Gastroesophageal sphincter (tissue), 3 donors: ENCODE measurements at regions not wholly inside any gene's neighbourhood (a gene's known extent, or its start where the extent isn't known, plus 50 kb on each side); places are given as distances from the start of the nearest gene placed in this dataset.

Source experiments
- POLR2A ChIP-seq, 2 donors: fragments of 450-650 bp; IDR thresholded peaks; one replicate each; pipeline ENCODE4 v1.6.1; 2017; ENCODE audit warnings: antibody characterized with exemption in 2 of 2, mild to moderate bottlenecking in 2 of 2, moderate library complexity in 1 of 2
- TF ChIP-seq, protein P1 (sequence below), 4 experiments: fragments of 200-600 bp in 2 of 4; fragments of 450-650 bp in 2 of 4; sonication (generic) in 1 of 4; IDR thresholded peaks; one replicate each; pipeline ENCODE4 v1.5.1; 2017 to 2019; ENCODE audit warnings: antibody characterized with exemption in 4 of 4, mild to moderate bottlenecking in 2 of 4, moderate library complexity in 2 of 4

DNA sequence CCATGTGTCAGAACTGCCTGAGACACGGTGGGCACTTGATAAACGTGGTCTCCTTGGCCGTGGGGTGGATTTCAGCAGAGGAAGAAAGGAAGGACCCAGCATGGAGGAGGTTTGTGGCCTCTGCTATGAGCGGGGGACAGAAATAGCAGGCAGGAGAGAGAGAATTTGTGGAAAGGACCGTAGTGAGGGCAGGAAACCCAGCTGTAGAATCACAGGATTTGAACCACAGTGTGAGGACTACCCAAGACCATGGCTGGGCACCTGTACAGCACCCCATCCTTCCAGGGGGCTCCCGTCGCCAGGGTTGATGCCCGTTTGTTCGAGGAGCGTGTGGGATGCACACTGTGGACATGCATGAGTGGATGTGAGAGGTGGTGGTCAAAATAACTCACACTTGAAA, 183.4 kb downstream of the PTPN20 start:
- TF ChIP-seq, protein P1, sequence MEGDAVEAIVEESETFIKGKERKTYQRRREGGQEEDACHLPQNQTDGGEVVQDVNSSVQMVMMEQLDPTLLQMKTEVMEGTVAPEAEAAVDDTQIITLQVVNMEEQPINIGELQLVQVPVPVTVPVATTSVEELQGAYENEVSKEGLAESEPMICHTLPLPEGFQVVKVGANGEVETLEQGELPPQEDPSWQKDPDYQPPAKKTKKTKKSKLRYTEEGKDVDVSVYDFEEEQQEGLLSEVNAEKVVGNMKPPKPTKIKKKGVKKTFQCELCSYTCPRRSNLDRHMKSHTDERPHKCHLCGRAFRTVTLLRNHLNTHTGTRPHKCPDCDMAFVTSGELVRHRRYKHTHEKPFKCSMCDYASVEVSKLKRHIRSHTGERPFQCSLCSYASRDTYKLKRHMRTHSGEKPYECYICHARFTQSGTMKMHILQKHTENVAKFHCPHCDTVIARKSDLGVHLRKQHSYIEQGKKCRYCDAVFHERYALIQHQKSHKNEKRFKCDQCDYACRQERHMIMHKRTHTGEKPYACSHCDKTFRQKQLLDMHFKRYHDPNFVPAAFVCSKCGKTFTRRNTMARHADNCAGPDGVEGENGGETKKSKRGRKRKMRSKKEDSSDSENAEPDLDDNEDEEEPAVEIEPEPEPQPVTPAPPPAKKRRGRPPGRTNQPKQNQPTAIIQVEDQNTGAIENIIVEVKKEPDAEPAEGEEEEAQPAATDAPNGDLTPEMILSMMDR (IDR thresholded peaks at IDR 0.05), result no peak
- TF ChIP-seq POLR2A (IDR thresholded peaks at IDR 0.05), result no peak
